Upper lobe of left lung (tissue), 4 donors: ENCODE measurements at regions not wholly inside any gene's neighbourhood (a gene's known extent, or its start where the extent isn't known, plus 50 kb on each side); places are given as distances from the start of the nearest gene placed in this dataset.

Experiments used
- EP300 ChIP-seq, 4 donors: sonication (generic); formaldehyde crosslinking; IDR thresholded peaks; one replicate each; pipeline ENCODE4 v1.5.1; 2017; ENCODE audit warnings: antibody characterized with exemption in 4 of 4, control low read depth in 2 of 4
- POLR2A ChIP-seq, 4 donors: fragments of 450-650 bp; IDR thresholded peaks; one replicate each; pipeline ENCODE4 v1.5.1; 2016 to 2017; ENCODE audit warnings: antibody characterized with exemption in 4 of 4, mild to moderate bottlenecking in 2 of 4
- POLR2AphosphoS5 ChIP-seq, 2 donors: sonication (generic); formaldehyde crosslinking; IDR thresholded peaks; one replicate each; pipeline ENCODE4 v1.5.1; 2017; ENCODE audit warnings: antibody characterized with exemption in 2 of 2
- TF ChIP-seq, protein P1 (sequence below), 6 experiments: fragments of 450-650 bp in 4 of 6; fragments of 200-600 bp in 2 of 6; sonication (generic) in 2 of 6; IDR thresholded peaks; one replicate each; pipeline ENCODE4 v1.5.1; 2016 to 2019; ENCODE audit warnings: antibody characterized with exemption in 6 of 6

DNA sequence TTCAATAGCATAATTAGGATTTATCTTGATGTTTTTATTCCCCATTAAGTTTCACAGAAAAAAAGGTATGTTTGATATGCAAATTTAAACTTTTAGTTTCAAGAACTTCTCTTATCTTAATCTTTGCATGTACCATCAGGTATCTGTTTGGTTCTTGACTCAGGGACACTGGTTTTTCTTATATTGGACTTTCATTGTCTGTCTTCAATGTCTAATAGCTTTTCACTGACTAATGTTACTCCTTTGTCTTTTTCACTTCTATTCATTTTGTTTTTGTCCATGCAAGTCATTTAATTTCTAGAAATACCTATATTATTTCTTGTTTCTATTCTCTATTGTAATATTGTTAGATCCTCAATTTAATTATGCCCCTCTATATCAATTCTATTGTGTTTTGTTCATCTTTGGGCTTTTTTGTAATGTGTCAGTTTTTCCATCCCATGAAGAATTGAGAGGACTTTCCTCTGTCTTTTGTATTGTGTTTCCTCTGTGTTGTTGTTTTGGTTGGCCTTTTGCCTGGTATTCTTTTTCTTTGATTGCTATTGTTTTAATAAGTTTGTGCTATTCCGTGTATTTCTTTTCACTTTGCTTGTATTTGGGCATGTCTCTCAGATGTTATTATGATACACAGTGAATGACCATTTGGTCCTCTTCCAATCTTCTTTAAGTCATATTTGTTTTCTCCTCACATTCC lies 58.3 kb upstream of the ANKRD10 start:
- TF ChIP-seq, protein P1, sequence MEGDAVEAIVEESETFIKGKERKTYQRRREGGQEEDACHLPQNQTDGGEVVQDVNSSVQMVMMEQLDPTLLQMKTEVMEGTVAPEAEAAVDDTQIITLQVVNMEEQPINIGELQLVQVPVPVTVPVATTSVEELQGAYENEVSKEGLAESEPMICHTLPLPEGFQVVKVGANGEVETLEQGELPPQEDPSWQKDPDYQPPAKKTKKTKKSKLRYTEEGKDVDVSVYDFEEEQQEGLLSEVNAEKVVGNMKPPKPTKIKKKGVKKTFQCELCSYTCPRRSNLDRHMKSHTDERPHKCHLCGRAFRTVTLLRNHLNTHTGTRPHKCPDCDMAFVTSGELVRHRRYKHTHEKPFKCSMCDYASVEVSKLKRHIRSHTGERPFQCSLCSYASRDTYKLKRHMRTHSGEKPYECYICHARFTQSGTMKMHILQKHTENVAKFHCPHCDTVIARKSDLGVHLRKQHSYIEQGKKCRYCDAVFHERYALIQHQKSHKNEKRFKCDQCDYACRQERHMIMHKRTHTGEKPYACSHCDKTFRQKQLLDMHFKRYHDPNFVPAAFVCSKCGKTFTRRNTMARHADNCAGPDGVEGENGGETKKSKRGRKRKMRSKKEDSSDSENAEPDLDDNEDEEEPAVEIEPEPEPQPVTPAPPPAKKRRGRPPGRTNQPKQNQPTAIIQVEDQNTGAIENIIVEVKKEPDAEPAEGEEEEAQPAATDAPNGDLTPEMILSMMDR (IDR thresholded peaks at IDR 0.05), result no peak
- TF ChIP-seq POLR2AphosphoS5 (IDR thresholded peaks at IDR 0.05) (no peak), POLR2A (IDR thresholded peaks at IDR 0.05) (no peak), EP300 (IDR thresholded peaks at IDR 0.05) (no peak)
